UCSD-AML1 (cell line): ENCODE measurements at regions not wholly inside any gene's neighbourhood (a gene's known extent, or its start where the extent isn't known, plus 50 kb on each side); places are given as distances from the start of the nearest gene placed in this dataset.

Source experiments
- DNase-seq: peaks from one replicate; lab custom pipeline; 2025; ENCODE audit not compliant: unreplicated experiment; lab: John Stamatoyannopoulos, UW

DNA sequence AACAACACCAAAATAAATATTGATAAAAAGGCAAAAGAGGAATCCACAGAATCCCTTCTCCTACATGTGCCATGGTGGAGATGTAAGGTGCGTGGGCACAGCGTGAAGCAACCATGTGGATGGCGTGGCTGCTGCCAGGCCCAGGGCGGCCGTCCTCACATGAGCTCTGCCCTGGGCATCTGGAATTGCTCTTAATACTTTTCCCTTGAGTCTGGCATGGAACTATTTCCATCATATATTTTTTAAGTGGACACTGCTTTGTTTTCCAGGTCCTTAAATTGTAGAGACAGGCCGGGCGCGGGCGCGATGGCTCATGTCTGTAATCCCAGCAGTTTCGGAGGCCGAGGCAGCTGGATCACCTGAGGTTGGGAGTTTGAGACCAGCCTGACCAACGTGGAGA is 349.3 kb downstream of the IRX1 start:
- DNase-seq = no peak

DNA sequence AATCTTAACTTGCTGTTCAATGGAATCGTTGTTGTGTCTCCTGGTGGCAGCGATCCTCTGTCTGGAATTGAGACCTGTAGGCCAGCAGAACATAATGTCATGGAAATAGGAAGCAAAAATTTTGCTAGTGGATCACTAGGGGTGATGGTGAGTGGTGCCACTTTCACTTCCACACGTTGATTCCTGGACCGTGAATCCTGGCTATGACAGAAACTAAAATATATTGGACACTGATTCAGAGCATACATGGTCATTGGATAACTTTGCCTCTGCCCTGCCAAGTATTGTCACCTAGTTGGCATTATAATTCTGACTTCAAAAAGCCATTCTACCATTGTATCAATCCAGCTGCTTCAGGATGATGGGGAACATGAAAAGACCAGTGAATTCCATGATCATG is 353.2 kb downstream of the IRX1 start:
- no peak for DNase-seq

GRCh38 chr5:3954199-3954598 is 358.6 kb downstream of the IRX1 start:
- no peak for DNase-seq

DNA sequence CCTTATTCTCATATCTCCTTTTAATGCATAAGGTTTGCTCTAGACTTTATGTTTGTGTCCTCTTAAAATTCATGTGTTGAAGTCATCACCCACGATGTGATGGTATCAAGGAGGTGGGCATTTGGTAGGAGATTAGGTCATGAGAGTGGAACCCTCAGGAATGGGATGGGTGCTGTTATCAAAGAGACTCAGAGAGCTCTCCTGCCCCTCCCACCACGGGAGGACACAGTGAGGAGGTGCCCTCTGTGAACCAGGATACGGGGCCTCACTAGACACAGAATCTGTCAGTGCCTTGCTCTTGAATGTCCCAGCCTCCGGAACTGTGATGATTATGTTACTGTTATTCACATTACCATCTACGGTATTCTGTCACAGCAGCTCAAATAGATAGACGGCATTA is 359.0 kb downstream of the IRX1 start:
- no peak for DNase-seq

GRCh38 chr5:3957658-3958057 is 362.0 kb downstream of the IRX1 start:
- DNase-seq = no peak

DNA sequence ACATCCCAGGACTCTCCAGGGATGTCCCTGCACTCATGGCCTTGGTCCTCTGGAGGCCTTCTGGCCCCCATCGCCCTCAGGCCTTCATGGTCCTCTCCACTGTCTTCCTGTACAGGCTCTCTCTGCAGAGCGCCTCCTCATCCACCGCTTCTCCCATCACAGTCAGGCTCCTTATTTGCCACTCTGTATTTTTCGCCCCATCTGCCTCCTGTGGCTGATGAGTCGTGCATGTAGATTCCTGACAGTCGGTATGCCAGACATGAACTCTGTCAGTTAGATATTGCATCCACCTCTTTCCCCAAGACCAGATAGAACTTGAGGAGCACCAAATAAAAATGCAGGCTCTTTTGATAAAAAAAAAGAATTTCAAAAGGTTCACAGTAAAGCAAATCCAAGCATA is 362.8 kb downstream of the IRX1 start:
- no peak for DNase-seq

GRCh38 chr5:3962113-3962512 is 366.5 kb downstream of the IRX1 start:
- DNase-seq = no peak

- DNase-seq = no peak
These were observed 368.0 kb downstream of the IRX1 start for GRCh38 chr5:3963652-3964051.

- DNase-seq = no peak
These were observed 384.5 kb downstream of the IRX1 start for GRCh38 chr5:3980156-3980555.

DNA sequence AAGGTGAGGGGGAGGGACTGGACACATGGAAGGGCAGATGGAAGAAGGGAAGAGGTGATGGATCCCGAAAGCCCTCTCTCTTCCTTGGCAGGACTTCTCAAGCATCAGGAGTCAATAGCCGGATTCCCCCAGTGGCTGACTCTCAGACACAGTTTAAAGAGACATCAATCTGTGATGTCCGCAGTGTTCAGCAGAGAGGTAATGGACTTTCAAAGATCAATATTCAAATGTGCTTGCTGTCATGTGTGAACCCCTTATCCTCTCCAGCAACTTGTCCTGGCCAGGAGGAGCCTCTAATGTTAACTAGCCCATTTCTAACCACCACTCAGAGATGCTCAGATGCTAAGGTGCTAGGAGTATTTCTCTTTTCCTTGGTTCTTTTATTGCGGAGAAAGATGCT is 392.2 kb downstream of the IRX1 start:
- DNase-seq = no peak

- DNase-seq = no peak
These were observed 398.3 kb downstream of the IRX1 start for GRCh38 chr5:3993856-3994473.

DNA sequence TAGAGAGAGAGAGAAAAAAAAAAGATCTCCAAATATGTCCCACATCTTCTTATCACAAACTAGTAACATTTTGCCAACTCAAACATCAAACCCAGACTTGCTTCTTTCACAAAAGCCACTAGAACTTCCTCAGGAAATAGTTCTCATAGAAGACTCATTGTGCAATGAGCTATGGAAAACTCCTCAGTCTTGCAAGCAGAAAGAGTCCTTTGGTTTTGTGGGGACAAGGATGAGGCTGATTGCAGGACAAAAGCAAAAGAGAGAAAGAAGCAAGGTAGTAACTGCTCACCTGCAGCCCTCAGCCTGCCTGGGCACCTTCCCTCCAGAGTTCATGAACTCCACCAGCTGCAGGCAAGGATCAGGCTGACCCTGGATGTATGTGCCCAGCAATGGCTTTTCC is 399.0 kb downstream of the IRX1 start:
- no peak for DNase-seq

DNA sequence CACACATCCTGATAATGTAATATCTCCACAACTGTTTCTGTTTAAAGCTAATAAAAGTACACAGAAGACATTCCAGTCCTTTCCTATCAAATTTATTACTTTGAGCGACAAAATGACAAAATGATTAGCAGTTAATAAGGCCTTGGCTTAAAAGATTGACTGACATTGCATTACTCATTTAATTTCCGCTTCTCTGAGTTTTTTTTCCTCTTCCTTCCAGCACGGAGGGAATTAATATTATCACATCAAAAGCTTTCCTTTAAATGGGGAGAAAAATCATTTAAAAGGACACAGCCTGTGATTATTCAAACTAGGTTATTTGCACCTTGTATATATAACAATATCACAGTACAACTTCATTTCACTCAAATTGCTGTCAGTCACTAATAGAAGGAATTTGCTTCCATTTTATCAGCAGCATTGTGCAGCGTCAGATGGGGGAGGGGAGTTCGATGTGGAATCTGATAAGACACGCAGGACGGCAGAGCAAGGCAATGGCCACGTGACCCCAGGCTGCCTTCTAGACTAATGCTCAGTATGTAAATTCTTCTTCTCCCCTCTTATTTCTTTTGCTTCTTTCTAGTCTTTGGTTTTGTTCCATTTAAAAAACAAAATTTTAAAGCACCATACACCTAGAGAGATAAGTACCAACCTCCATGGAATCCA is 400.5 kb downstream of the IRX1 start:
- no peak for DNase-seq

DNA sequence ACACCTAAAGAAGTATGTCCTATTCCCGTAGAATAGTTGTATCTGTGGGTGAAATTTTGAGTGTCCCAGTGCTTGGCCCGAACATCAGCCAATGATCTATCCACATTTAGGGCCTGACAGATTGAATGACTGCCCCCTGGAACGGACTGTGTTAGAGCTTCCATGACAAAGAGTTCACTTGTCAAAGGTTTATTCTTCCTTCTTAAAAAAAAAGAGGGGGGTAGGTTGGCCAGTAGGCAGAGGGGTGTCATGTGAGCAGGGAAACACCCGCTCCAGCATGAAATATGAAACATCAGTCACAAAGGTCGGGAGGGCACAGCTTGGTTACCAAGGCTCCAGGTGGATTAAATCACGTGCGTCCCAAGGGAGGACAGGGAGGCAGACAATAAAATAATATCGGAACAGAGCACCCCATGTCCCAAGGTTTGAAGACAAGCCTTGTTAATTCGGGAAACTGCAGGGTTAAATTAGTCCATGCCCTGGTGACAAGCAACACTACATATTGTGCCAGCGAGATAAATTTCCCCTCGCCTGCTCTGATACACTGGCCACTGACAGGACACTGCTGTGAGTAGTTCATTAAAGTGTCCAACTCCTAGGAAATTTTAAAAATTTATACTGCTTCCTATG is 401.2 kb downstream of the IRX1 start:
- DNase-seq = no peak

- DNase-seq = no peak
These were observed 402.0 kb downstream of the IRX1 start for GRCh38 chr5:3997670-3998069.

DNA sequence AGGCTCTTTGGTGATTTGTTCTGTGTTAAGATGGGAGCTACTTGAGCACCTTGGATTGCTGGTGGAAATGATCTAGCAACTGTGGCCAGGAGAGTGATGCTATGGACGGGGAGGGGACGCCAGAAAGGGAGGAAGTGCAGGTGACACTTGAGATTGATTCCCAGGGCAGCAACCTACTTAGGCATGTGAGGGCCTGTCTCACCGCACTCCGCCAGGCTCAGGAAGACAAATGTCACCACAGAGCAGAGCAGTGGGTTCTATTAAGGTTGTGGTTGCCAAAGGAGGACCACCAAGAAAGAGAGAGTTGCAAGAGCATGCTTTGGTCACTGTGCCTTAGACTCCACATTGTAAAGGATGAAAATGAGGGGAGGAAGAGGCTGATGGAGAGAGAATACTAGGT is 404.3 kb downstream of the IRX1 start:
- DNase-seq = no peak

DNA sequence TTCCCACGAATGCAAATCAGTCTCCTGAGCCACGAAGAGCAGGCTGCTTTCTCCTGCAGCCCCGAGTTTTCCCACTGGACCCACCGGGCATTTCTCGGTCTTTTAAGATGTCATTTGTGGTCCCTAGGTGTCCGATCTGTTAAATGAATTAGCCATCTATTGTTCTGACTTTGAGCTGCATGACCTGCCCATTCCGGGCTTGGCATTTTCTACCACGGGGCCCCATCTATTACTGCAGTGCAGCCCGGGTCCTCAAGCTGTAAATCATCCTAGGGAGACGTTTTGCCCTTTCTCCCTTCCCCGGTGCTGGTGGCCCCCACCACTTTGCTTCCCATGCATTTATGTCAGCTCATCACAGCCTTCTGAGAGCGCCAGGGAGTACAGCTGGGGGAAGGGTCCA is 405.4 kb downstream of the IRX1 start:
- no peak for DNase-seq

GRCh38 chr5:4001758-4002533 is 406.3 kb downstream of the IRX1 start:
- DNase-seq = no peak

- no peak for DNase-seq
These were observed 409.7 kb downstream of the IRX1 start for GRCh38 chr5:4005335-4005734.

GRCh38 chr5:4007001-4007400 is 411.4 kb downstream of the IRX1 start:
- DNase-seq = no peak

DNA sequence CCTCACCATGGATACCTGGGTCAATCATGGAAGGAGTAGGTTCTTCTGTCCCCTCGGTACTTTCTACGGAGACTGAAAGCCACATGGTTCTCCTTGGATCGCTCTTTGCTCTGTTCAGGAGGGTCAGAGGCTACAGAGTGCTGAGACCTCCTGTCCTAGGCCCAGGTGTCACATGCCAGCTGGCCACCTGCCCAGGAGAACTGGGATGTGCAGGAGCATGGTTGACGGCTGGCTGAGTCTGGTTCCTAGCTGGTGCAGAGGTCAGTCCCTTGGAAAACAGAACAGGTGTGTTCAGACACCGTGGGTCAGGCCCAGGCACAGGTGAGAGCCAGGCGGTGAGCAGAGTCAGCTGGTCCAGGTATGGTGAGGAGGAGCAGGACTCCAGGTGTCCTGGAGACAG is 416.3 kb downstream of the IRX1 start:
- DNase-seq = no peak
